DND-41 (cell line): ENCODE measurements at regions not wholly inside any gene's neighbourhood (a gene's known extent, or its start where the extent isn't known, plus 50 kb on each side); places are given as distances from the start of the nearest gene placed in this dataset.
"Not testable (repeated sequence)": the region's sequence is repeated elsewhere in the genome, so short reads cannot be mapped to it uniquely, and the experiment has no call there.

Experiments
- EZH2 ChIP-seq: IDR thresholded peaks from 3 replicates; pipeline ENCODE4 v1.6.1; 2012; ENCODE audit warnings: borderline replicate concordance, low read depth, mild to moderate bottlenecking, moderate library complexity, low read length, inconsistent platforms; ENCODE audit not compliant: severe bottlenecking
- TF ChIP-seq, protein P1 (sequence below): IDR thresholded peaks from 2 replicates; pipeline ENCODE4 v1.5.1; 2012; ENCODE audit warnings: borderline replicate concordance, low read length, moderate library complexity, mild to moderate bottlenecking; ENCODE audit not compliant: poor library complexity, severe bottlenecking; ENCODE audit errors: extremely low read depth

GRCh38 chr6:112960130-112960529, 613.0 kb downstream of the RFPL4B start:
- TF ChIP-seq, protein P1, sequence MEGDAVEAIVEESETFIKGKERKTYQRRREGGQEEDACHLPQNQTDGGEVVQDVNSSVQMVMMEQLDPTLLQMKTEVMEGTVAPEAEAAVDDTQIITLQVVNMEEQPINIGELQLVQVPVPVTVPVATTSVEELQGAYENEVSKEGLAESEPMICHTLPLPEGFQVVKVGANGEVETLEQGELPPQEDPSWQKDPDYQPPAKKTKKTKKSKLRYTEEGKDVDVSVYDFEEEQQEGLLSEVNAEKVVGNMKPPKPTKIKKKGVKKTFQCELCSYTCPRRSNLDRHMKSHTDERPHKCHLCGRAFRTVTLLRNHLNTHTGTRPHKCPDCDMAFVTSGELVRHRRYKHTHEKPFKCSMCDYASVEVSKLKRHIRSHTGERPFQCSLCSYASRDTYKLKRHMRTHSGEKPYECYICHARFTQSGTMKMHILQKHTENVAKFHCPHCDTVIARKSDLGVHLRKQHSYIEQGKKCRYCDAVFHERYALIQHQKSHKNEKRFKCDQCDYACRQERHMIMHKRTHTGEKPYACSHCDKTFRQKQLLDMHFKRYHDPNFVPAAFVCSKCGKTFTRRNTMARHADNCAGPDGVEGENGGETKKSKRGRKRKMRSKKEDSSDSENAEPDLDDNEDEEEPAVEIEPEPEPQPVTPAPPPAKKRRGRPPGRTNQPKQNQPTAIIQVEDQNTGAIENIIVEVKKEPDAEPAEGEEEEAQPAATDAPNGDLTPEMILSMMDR, result not testable (repeated sequence)
- TF ChIP-seq EZH2, result not testable (repeated sequence)
